ENCODE measurements at regions not wholly inside any gene's neighbourhood (a gene's known extent, or its start where the extent isn't known, plus 50 kb on each side); places are given as distances from the start of the nearest gene placed in this dataset.
A peak's percentile ranks its signal among the peaks of the same experiment; 100 is the strongest.

DNA sequence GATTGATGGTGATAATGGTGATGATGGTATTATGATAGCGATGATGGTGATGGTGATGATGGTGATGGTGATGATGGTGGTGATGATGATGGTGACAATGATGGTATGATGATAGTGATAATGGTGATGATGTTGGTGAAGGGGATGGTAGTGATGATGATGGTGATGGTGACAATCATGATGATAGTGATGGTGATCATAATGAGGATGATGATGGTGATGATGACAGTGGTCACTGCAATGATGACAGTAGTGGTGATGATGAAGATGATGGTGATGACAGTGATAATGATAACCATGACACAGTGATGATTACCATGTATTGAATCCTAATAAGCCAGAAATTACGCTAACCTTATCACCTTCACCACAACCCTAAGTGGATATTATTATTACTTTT is 128.2 kb downstream of the SHANK2 start:
- intact Hi-C loops (cut with DNase I) = no loop called here
- WGBS, 2 donors = 92 to 95% methylated on average over 2 of the region's 2 CpGs

DNA sequence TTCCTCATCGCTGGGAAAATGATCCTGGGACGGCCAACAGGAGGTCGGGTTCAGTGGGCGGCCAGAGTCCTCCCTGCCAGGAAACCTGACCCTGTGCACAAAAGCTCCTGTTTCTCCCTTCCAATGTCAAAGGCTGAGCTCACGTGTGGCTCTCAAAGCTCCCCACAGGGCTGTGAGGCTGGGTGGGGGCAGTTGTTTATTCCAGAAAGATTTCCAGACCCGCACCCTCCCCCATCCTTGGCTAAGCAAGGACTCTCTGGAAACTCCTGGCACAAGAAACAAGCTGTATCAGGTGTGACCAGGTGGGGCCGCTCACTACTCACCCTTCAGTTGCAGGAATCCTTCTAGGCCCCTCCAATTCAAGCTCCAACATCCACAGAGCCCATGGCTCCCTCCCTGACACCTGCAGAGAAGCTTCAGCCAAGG is 131.9 kb downstream of the SHANK2 start:
- Histone ChIP-seq H3K27me3 (peaks cover 0 to 22% (median 0%) of the 10 kb centered on the region in 4 donors), H3K27ac (no peak overlapping the region), H3K36me3 (no peaks in the 10 kb centered on the region), H3K4me3 (no peak overlapping the region), H3K4me1 (no peaks in the 10 kb centered on the region), H3K9me3 (no peaks in the 10 kb centered on the region)
- DNase-seq = no peak
- 18 to 21% methylated on average over 3 to 5 of the region's 7 CpGs for WGBS, 2 donors
- intact Hi-C loops (cut with DNase I) = no loop called here
- no peak for TF ChIP-seq POLR2A (IDR thresholded peaks at IDR 0.05)
- TF ChIP-seq, protein P1, sequence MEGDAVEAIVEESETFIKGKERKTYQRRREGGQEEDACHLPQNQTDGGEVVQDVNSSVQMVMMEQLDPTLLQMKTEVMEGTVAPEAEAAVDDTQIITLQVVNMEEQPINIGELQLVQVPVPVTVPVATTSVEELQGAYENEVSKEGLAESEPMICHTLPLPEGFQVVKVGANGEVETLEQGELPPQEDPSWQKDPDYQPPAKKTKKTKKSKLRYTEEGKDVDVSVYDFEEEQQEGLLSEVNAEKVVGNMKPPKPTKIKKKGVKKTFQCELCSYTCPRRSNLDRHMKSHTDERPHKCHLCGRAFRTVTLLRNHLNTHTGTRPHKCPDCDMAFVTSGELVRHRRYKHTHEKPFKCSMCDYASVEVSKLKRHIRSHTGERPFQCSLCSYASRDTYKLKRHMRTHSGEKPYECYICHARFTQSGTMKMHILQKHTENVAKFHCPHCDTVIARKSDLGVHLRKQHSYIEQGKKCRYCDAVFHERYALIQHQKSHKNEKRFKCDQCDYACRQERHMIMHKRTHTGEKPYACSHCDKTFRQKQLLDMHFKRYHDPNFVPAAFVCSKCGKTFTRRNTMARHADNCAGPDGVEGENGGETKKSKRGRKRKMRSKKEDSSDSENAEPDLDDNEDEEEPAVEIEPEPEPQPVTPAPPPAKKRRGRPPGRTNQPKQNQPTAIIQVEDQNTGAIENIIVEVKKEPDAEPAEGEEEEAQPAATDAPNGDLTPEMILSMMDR (IDR thresholded peaks at IDR 0.05) = peak in 3 of 6 experiments; percentile 10 to 42 (median 28)

More for the DNA sequence above, 128.2 kb downstream of the SHANK2 start:
- H3K27me3 ChIP-seq = peaks cover 0 to 13% (median 0%) of the 10 kb centered on the region in 4 donors
- no peak overlapping the region for H3K27ac ChIP-seq
- H3K4me1 ChIP-seq = no peaks in the 10 kb centered on the region
- H3K4me3 ChIP-seq = no peak overlapping the region
- H3K9me3 ChIP-seq = no peaks in the 10 kb centered on the region
- TF ChIP-seq POLR2A (IDR thresholded peaks at IDR 0.05) = no peak
- TF ChIP-seq, protein P1 (IDR thresholded peaks at IDR 0.05) = no peak
- DNase-seq = no peak
- H3K36me3 ChIP-seq = no peaks in the 10 kb centered on the region

DNA sequence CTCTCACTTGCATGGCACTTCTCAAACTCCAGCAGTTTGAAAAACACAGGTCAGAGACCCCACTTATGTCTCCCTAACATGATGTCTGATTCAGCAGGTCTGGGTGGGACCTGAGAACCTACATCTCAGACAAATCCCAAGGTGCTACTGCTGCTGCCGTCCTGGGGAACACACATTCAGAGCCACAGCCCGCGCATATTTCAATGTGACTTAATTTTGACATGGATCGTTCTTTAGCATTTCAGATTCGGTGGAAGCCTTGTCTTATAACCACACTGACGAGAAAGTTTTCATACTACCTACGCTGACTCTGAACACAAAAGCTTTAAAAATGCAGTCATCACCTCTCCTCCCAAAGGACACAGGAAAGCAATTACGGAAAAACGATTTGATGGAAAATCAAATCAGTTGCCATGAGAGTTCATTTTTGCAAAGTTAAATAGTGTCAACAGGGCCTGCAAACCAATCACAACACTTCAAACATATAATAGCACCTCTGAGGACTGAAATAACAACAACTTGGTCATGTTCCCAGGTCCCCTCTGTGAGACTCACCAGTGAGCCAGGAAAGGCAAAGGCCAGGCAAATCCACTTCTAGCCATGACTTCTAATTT is 132.6 kb downstream of the SHANK2 start:
- H3K9me3 ChIP-seq = no peaks in the 10 kb centered on the region
- H3K27me3 ChIP-seq = peaks cover 0 to 29% (median 0%) of the 10 kb centered on the region in 4 donors
- intact Hi-C loops (cut with DNase I) = no loop called here
- no peaks in the 10 kb centered on the region for H3K4me1 ChIP-seq
- H3K4me3 ChIP-seq = no peak overlapping the region
- H3K36me3 ChIP-seq = no peaks in the 10 kb centered on the region
- TF ChIP-seq, protein P1 (IDR thresholded peaks at IDR 0.05) = no peak
- no peak for TF ChIP-seq POLR2A (IDR thresholded peaks at IDR 0.05)
- H3K27ac ChIP-seq = no peak overlapping the region
- 87% methylated on average over 8 to 9 of the region's 9 CpGs for WGBS, 2 donors
- DNase-seq = no peak

DNA sequence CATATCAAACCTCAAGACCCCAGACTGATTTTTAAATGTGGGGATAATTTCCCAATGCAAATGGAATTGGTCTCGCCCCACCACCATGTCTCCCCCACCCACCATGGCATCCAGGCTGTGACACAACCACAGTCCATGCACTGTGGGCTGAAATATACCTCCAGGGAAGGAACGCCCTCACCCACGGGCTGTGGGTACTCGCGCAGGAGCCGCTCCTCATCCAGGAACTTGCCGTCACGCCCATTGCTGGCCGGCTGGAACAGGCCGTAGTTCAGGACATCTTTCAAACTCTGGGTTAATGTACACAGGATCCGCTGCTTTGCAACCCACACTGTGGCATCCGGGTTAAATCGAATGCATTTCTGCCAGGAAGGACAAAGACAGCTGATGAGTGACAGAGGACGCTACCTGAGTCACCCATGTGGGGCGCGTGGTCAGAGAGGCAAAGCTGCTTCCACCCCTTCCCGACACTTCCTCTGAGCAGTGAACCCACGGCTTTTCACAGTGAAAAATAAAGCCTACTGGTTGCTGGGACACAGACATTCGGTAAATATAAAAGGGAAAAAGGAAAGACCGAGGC is 133.6 kb downstream of the SHANK2 start:
- intact Hi-C loops (cut with DNase I) = no loop called here
- H3K27ac ChIP-seq = no peak overlapping the region
- WGBS, 2 donors = 72 to 88% methylated on average over 8 to 13 of the region's 20 CpGs
- TF ChIP-seq, protein P1 (IDR thresholded peaks at IDR 0.05) = no peak
- no peak for TF ChIP-seq POLR2A (IDR thresholded peaks at IDR 0.05)
- peaks cover 0 to 38% (median 0%) of the 10 kb centered on the region in 4 donors for H3K27me3 ChIP-seq
- H3K4me3 ChIP-seq = no peak overlapping the region
- no peaks in the 10 kb centered on the region for H3K36me3 ChIP-seq
- no peak for DNase-seq
- H3K4me1 ChIP-seq = no peaks in the 10 kb centered on the region
- no peaks in the 10 kb centered on the region for H3K9me3 ChIP-seq

DNA sequence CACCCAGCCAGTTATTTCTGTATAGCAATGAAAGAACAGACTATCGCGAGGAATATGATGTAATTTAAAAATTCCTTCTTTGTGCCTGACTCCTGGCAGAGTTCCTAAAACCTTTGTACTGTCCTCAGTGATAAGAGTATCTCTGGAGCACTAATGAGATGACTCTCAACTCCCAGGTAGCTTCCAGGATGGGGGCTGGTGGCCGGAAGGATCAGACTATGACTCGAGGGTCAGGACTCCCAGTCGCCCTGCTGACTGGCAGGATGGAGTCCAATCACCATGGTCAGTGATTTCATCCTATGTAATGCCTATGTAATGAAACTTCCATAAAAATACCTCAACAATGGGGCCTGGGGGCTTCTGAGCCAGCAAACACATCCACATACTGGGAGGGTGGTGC is 135.1 kb downstream of the SHANK2 start:
- H3K4me1 ChIP-seq = no peaks in the 10 kb centered on the region
- 70 to 86% methylated on average over 4 to 5 of the region's 5 CpGs for WGBS, 2 donors
- DNase-seq = no peak
- H3K9me3 ChIP-seq = no peaks in the 10 kb centered on the region
- no peak overlapping the region for H3K4me3 ChIP-seq
- intact Hi-C loops (cut with DNase I) = no loop called here
- H3K27ac ChIP-seq = no peak overlapping the region
- H3K27me3 ChIP-seq = peaks cover 0 to 52% (median 0%) of the 10 kb centered on the region in 4 donors
- no peaks in the 10 kb centered on the region for H3K36me3 ChIP-seq
- TF ChIP-seq POLR2A (IDR thresholded peaks at IDR 0.05) = no peak
- TF ChIP-seq, protein P1 (IDR thresholded peaks at IDR 0.05) = no peak
